Endothelial cell of umbilical vein (primary cell): ENCODE measurements at regions not wholly inside any gene's neighbourhood (a gene's known extent, or its start where the extent isn't known, plus 50 kb on each side); places are given as distances from the start of the nearest gene placed in this dataset.

Source experiments
- BruUV-seq: library from RNA; stranded (reverse); fragments of 400-500 nt; replicated peaks from 2 replicates; lab custom pipeline; 2021; lab: Mats Ljungman, UMichigan
- CTCF ChIA-PET: fragments of 300-600, 350-600 bp; sonication (Branson Sonifier 250); formaldehyde crosslinking; loops from one replicate; lab custom pipeline; 2021; ENCODE audit warnings: antibody characterized with exemption, inconsistent platforms; lab: Charles Lee
- POLR2A ChIA-PET: fragments of 300-600, 350-600 bp; sonication (Branson Sonifier 250); formaldehyde crosslinking; loops from one replicate; lab custom pipeline; 2021; ENCODE audit warnings: antibody characterized with exemption, inconsistent platforms; lab: Charles Lee
- DNase-seq: peaks from one replicate; pipeline ENCODE4 v3.0.0-alpha.2; 2011; ENCODE audit warnings: low read depth, low spot score
- FAIRE-seq: peaks from 2 replicates; lab custom pipeline; 2011; peaks lifted over from hg19 to GRCh38; lab: Jason Lieb, UNC
- H2AFZ ChIP-seq: 2 replicates; pipeline ENCODE4 v1.6.0; 2012; ENCODE audit warnings: low read depth, low read length, control low read depth, inconsistent platforms
- H3K27ac ChIP-seq: 2 replicates; pipeline ENCODE4 v1.5.1; 2011; ENCODE audit warnings: low read depth, mild to moderate bottlenecking, control low read depth, low read length, moderate library complexity; ENCODE audit not compliant: insufficient read depth
- H3K27me3 ChIP-seq, 2 experiments: 2 replicates each; pipeline versions ENCODE4 v1.6.0 to v1.6.1; 2011; ENCODE audit warnings: low read length in 2 of 2, mixed read lengths in 1 of 2; ENCODE audit not compliant: control insufficient read depth in 2 of 2, insufficient read depth in 2 of 2
- H3K36me3 ChIP-seq, 2 experiments: 2 replicates in 1 of 2; 3 replicates in 1 of 2; pipeline ENCODE4 v1.5.1; 2011; ENCODE audit warnings: low read length in 2 of 2, mild to moderate bottlenecking in 1 of 2, moderate library complexity in 1 of 2; ENCODE audit not compliant: control insufficient read depth in 2 of 2, insufficient read depth in 2 of 2; ENCODE audit errors: extremely low read depth in 1 of 2
- H3K4me1 ChIP-seq: 3 replicates; pipeline ENCODE4 v1.5.1; 2011; ENCODE audit warnings: mild to moderate bottlenecking, low read length; ENCODE audit not compliant: control insufficient read depth, insufficient read depth; ENCODE audit errors: extremely low read depth
- H3K4me2 ChIP-seq: 2 replicates; pipeline ENCODE4 v1.6.1; 2011; ENCODE audit warnings: low read length, control low read depth, mixed read lengths; ENCODE audit not compliant: insufficient read depth
- H3K4me3 ChIP-seq, 3 experiments: fragments of 200-600 bp in 1 of 3; sonication (generic), shearing (Covaris generic) in 1 of 3; replicated peaks in 1 of 3; 2 replicates each; pipeline ENCODE4 v1.5.1; 2011 to 2016; ENCODE audit warnings: control low read depth in 3 of 3, low read length in 3 of 3, mild to moderate bottlenecking in 2 of 3, inconsistent platforms in 1 of 3, low read depth in 1 of 3, moderate library complexity in 1 of 3; ENCODE audit not compliant: insufficient read depth in 1 of 3
- H3K79me2 ChIP-seq: 2 replicates; pipeline ENCODE4 v1.6.0; 2012; ENCODE audit warnings: low read length, inconsistent platforms; ENCODE audit not compliant: control insufficient read depth, insufficient read depth
- H3K9ac ChIP-seq: replicated peaks from 2 replicates; pipeline ENCODE3; 2011; ENCODE audit warnings: low read length, control low read depth; ENCODE audit not compliant: insufficient read depth; ENCODE audit errors: extremely low read depth
- H3K9me1 ChIP-seq: replicated peaks from 3 replicates; pipeline ENCODE4 v1.6.0; 2011; ENCODE audit warnings: mild to moderate bottlenecking, low read length; ENCODE audit not compliant: control insufficient read depth, insufficient read depth; ENCODE audit errors: extremely low read depth
- H3K9me3 ChIP-seq: replicated peaks from 2 replicates; pipeline ENCODE4 v1.5.1; 2012; ENCODE audit warnings: low read length, inconsistent platforms; ENCODE audit not compliant: control insufficient read depth, insufficient read depth
- H4K20me1 ChIP-seq: replicated peaks from 2 replicates; pipeline ENCODE3; 2011; ENCODE audit warnings: mild to moderate bottlenecking, low read length; ENCODE audit not compliant: control insufficient read depth, insufficient read depth; ENCODE audit errors: extremely low read depth
- EZH2 ChIP-seq: IDR thresholded peaks from 2 replicates; pipeline ENCODE4 v1.6.1; 2012; ENCODE audit warnings: borderline replicate concordance, low read depth, mild to moderate bottlenecking, moderate library complexity, low read length, inconsistent platforms; ENCODE audit not compliant: severe bottlenecking
- FOS ChIP-seq: IDR thresholded peaks from 2 replicates; pipeline ENCODE4 v1.6.1; 2011; ENCODE audit warnings: mild to moderate bottlenecking, low read length, moderate library complexity, borderline replicate concordance; ENCODE audit not compliant: insufficient read depth
- GATA2 ChIP-seq: IDR thresholded peaks from 2 replicates; pipeline ENCODE4 v1.7.0; 2011; ENCODE audit warnings: low read depth, mild to moderate bottlenecking, moderate library complexity, mixed read lengths, low read length; ENCODE audit not compliant: insufficient read length, insufficient read depth
- JUN ChIP-seq: IDR thresholded peaks from 2 replicates; pipeline ENCODE4 v1.6.1; 2011; ENCODE audit warnings: borderline replicate concordance, low read depth; ENCODE audit not compliant: insufficient read length, insufficient read depth
- MYC ChIP-seq: IDR thresholded peaks from one replicate; pipeline ENCODE4 v1.6.1; 2011; ENCODE audit warnings: mild to moderate bottlenecking, low read depth, low read length
- POLR2A ChIP-seq: IDR thresholded peaks from 2 replicates; pipeline ENCODE4 v1.6.1; 2012; ENCODE audit warnings: low read depth, mild to moderate bottlenecking, control low read depth, low read length
- POLR2AphosphoS5 ChIP-seq: IDR thresholded peaks from 2 replicates; pipeline ENCODE4 v1.6.1; 2012; ENCODE audit warnings: low read depth, mild to moderate bottlenecking, control low read depth, low read length, moderate library complexity; ENCODE audit not compliant: insufficient read depth
- dilution Hi-C: fragments of 300-500 bp; cut with MboI; formaldehyde crosslinking; loops from one replicate; pipeline ENCODE4 v1.15.0; 2019; ENCODE audit warnings: low sequenced_read_pairs; ENCODE audit not compliant: extremely low pct_ligation_motif_present
- intact Hi-C: fragments of 100-400 bp; cut with micrococcal nuclease; formaldehyde crosslinking; loops from one replicate; pipeline ENCODE4 v1.10.0; 2022
- TF ChIP-seq, protein P1 (sequence below), 2 donors: IDR thresholded peaks; 1 replicate in 1 of 2; 2 replicates in 1 of 2; pipeline ENCODE4 v1.5.1; 2011; ENCODE audit warnings: low read length in 2 of 2, mild to moderate bottlenecking in 2 of 2, moderate library complexity in 2 of 2, control low read depth in 1 of 2, inconsistent platforms in 1 of 2, low read depth in 1 of 2; ENCODE audit not compliant: insufficient read depth in 1 of 2; ENCODE audit errors: extremely low read depth in 1 of 2
- TF ChIP-seq, protein P2 (sequence below): IDR thresholded peaks from 2 replicates; pipeline ENCODE4 v1.6.1; 2011; ENCODE audit not compliant: insufficient read depth, insufficient read length

DNA sequence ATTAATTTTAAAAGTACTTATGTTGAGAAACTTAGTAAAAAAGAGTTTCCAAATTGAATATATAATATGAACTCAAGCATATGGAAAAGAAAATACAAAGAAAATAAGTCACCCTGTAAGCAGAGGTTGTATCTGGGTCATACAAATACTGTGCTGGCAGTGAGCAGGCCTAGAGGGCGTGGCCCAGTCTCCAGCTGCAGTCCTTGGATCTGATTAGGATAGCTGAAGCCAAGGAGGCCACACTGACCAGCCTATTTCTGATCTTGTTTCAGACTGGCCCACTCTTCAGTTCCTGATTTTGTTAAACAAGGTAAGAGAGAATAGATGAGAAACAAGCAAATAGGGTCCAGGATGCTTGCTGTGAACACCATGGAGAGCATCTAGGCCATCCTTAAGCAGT, 228.8 kb downstream of the EPM2A start:
- dilution Hi-C loops (no loop called here), intact Hi-C loops (no loop called here)
- no peak for DNase-seq
- H3K4me3 ChIP-seq, result no peak overlapping the region
- no TSS peak for BruUV-seq
- no peak overlapping the region for H3K27ac ChIP-seq
- no peaks in the 10 kb centered on the region for H4K20me1 ChIP-seq
- H3K4me1 ChIP-seq, result no peaks in the 10 kb centered on the region
- no peaks in the 10 kb centered on the region for H3K36me3 ChIP-seq
- ChIA-PET POLR2A (no interaction called here), CTCF (no interaction called here)
- H3K4me2 ChIP-seq, result no peak overlapping the region
- no peak for FAIRE-seq
- no peak overlapping the region for H2AFZ ChIP-seq
- no peaks in the 10 kb centered on the region for H3K9me1 ChIP-seq
- no peaks in the 10 kb centered on the region for H3K27me3 ChIP-seq
- no peaks in the 10 kb centered on the region for H3K79me2 ChIP-seq
- TF ChIP-seq POLR2AphosphoS5, result no peak
- TF ChIP-seq EZH2, result no peak
- no peak for TF ChIP-seq MYC
- TF ChIP-seq, protein P1, sequence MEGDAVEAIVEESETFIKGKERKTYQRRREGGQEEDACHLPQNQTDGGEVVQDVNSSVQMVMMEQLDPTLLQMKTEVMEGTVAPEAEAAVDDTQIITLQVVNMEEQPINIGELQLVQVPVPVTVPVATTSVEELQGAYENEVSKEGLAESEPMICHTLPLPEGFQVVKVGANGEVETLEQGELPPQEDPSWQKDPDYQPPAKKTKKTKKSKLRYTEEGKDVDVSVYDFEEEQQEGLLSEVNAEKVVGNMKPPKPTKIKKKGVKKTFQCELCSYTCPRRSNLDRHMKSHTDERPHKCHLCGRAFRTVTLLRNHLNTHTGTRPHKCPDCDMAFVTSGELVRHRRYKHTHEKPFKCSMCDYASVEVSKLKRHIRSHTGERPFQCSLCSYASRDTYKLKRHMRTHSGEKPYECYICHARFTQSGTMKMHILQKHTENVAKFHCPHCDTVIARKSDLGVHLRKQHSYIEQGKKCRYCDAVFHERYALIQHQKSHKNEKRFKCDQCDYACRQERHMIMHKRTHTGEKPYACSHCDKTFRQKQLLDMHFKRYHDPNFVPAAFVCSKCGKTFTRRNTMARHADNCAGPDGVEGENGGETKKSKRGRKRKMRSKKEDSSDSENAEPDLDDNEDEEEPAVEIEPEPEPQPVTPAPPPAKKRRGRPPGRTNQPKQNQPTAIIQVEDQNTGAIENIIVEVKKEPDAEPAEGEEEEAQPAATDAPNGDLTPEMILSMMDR (IDR thresholded peaks at IDR 0.05; ENCODE audit: extremely low read depth in 1 of 2, insufficient read depth in 1 of 2, low read depth in 1 of 2, low read length in 2 of 2), result no peak
- H3K9me3 ChIP-seq, result no peaks in the 10 kb centered on the region
- H3K9ac ChIP-seq, result no peak overlapping the region

DNA sequence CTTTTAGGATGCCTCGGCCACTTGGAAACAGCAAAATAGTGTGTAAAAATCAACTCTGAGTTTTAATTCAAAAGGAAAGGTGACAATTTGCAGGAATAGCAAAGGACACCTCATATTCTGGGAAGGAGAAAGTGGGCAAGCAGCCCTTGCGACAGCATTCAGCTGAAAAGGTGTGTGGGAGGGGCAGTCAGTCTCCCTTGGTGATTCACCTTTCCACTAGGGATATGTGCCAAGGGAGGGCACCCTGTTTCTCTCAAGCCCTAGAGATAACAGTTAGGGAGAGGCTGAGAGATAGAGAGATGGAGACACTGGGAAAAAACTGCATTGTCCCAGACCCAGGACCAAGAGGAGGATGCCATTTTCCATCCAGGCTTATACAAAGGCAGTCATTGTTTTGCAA, 228.1 kb downstream of the EPM2A start:
- Histone ChIP-seq H3K9ac (no peak overlapping the region), H3K36me3 (no peaks in the 10 kb centered on the region), H3K4me1 (no peaks in the 10 kb centered on the region), H3K4me2 (no peak overlapping the region), H3K9me3 (no peaks in the 10 kb centered on the region), H3K9me1 (no peaks in the 10 kb centered on the region), H3K79me2 (no peaks in the 10 kb centered on the region), H3K4me3 (no peak overlapping the region), H3K27ac (no peak overlapping the region), H2AFZ (no peak overlapping the region), H3K27me3 (no peaks in the 10 kb centered on the region), H4K20me1 (no peaks in the 10 kb centered on the region)
- DNase-seq, result no peak
- TF ChIP-seq, protein P1 (IDR thresholded peaks at IDR 0.05; ENCODE audit: extremely low read depth in 1 of 2, insufficient read depth in 1 of 2, low read depth in 1 of 2, low read length in 2 of 2), result no peak
- TF ChIP-seq GATA2 (no peak), JUN (no peak), MYC (no peak), POLR2AphosphoS5 (no peak), EZH2 (no peak), FOS (no peak), POLR2A (no peak)
- TF ChIP-seq, protein P2, sequence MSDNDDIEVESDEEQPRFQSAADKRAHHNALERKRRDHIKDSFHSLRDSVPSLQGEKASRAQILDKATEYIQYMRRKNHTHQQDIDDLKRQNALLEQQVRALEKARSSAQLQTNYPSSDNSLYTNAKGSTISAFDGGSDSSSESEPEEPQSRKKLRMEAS, result no peak
- ChIA-PET POLR2A (no interaction called here), CTCF (no interaction called here)
- FAIRE-seq, result no peak
- dilution Hi-C loops (no loop called here), intact Hi-C loops (no loop called here)
- no TSS peak for BruUV-seq
